Loucy (cell line): ENCODE measurements at regions not wholly inside any gene's neighbourhood (a gene's known extent, or its start where the extent isn't known, plus 50 kb on each side); places are given as distances from the start of the nearest gene placed in this dataset.

Source experiments
- EZH2phosphoT487 ChIP-seq: fragments of 200-600 bp; IDR thresholded peaks from 2 replicates; pipeline ENCODE4 v1.6.1; 2018; ENCODE audit warnings: antibody characterized with exemption, mild to moderate bottlenecking, moderate library complexity, borderline replicate concordance
- TF ChIP-seq, protein P1 (sequence below): fragments of 200-600 bp; sonication (generic); conservative IDR thresholded peaks from 2 replicates; pipeline ENCODE4 v1.5.1; 2014; ENCODE audit warnings: mild to moderate bottlenecking, antibody characterized with exemption, low read length

DNA sequence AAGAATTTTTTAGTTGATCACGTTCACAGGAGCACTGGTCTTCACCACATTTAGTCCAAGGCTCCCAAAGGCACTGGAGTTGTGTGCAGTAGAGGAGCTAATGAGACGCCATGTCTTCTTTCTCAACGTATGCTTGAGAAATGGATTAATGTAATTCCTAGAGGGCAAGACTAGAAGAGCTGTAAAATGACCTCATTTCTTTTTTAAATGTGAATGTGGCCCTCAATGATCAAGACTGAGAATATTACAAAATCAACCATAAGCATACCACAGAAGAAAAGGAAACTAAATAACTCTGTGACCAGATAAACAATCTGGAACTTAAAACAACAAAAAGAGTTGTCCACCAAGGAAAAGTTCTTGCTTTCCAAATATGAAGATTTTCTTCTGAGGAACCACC, 112.1 kb upstream of the THBS1 start:
- TF ChIP-seq, protein P1, sequence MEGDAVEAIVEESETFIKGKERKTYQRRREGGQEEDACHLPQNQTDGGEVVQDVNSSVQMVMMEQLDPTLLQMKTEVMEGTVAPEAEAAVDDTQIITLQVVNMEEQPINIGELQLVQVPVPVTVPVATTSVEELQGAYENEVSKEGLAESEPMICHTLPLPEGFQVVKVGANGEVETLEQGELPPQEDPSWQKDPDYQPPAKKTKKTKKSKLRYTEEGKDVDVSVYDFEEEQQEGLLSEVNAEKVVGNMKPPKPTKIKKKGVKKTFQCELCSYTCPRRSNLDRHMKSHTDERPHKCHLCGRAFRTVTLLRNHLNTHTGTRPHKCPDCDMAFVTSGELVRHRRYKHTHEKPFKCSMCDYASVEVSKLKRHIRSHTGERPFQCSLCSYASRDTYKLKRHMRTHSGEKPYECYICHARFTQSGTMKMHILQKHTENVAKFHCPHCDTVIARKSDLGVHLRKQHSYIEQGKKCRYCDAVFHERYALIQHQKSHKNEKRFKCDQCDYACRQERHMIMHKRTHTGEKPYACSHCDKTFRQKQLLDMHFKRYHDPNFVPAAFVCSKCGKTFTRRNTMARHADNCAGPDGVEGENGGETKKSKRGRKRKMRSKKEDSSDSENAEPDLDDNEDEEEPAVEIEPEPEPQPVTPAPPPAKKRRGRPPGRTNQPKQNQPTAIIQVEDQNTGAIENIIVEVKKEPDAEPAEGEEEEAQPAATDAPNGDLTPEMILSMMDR: no peak
- no peak for TF ChIP-seq EZH2phosphoT487
